NCI-H446 (cell line): ENCODE measurements at regions not wholly inside any gene's neighbourhood (a gene's known extent, or its start where the extent isn't known, plus 50 kb on each side); places are given as distances from the start of the nearest gene placed in this dataset.

Source experiments
- DNase-seq, 2 experiments: peaks; one replicate each; lab custom pipeline; 2025; lab: John Stamatoyannopoulos, UW

DNA sequence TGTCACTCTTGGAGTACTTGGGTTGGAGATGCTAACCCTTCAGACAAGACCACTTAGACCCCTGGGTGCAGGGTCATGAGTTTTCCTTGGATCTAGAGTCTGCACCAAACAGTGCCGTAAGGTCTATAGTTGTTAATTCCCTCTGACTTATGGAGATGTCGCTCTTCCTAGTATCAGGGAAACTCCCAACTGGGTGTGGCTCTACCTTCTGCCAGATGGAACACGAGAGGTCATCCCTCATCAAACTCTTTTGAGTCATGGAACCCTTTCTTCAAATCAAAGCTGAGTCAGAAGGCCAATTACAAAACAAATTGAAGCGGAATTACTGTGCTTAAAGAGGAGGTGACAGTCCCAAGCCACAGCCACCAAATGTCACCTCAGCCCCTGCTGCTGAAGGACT is 514.9 kb upstream of the PROK2 start:
- DNase-seq, result no peak

DNA sequence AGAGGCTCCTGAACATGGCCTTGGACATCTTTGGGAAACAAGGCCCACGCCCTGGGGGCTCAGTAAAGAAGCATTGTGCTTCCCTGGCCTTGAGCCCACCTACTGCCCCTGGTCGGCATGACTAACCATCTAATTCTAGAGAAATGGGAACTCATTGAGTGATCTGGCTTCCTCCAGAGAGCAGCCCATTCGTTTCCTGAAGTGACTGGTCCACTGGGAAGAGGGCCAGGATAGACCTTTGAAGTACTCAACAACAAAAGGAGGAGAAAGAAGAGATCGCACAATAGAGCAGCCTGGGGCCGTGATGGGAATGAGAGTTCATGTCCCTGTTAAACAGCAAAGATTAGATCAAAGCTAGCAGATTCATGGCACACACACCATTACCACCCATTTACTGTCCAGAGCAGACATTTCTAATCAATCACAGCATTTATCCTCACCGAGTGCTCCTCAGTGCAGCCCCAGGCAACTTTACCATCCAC is 514.4 kb upstream of the PROK2 start:
- DNase-seq, result no peak

- no peak for DNase-seq
Observed at GRCh38 chr3:72298201-72299152, 513.5 kb upstream of the PROK2 start.

GRCh38 chr3:72297481-72297880 is 512.5 kb upstream of the PROK2 start:
- no peak for DNase-seq

GRCh38 chr3:72296477-72297111 is 511.6 kb upstream of the PROK2 start:
- DNase-seq, result no peak

- DNase-seq, result no peak
Observed at GRCh38 chr3:72295962-72296450, 511.1 kb upstream of the PROK2 start.

DNA sequence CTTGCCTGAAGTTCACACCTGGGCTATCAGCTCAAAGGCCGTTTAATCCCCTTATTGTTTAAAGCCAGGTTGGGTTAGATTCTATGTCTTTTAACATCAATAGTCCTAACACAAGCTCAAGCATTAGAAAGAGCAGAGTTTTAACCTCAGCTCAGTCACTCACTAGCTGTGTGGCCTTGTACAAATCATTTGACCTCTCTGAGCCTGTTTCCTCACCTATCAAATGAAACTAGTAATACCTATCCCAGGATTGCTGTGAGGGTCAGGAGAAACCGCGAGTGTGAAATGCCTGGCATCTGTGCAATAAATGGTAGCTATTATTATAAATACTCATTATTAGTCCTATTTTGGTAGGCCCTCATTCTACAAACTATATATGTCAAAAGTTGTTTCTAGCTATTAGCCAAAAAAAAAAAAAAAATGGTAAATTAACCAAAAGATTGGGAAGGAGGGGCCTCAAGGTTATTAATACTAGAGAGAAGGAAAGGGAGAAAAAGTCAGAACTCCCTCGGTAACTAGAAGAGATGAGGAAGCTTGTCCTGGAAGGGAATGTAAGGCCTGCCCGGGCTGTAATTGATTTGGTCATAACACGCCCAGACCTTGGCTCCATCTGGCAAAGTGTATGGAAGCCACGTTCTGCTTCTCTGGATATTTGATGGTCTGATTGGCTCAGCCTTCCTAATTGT is 510.5 kb upstream of the PROK2 start:
- peak in 1 of 2 experiments; percentile 35 for DNase-seq

DNA sequence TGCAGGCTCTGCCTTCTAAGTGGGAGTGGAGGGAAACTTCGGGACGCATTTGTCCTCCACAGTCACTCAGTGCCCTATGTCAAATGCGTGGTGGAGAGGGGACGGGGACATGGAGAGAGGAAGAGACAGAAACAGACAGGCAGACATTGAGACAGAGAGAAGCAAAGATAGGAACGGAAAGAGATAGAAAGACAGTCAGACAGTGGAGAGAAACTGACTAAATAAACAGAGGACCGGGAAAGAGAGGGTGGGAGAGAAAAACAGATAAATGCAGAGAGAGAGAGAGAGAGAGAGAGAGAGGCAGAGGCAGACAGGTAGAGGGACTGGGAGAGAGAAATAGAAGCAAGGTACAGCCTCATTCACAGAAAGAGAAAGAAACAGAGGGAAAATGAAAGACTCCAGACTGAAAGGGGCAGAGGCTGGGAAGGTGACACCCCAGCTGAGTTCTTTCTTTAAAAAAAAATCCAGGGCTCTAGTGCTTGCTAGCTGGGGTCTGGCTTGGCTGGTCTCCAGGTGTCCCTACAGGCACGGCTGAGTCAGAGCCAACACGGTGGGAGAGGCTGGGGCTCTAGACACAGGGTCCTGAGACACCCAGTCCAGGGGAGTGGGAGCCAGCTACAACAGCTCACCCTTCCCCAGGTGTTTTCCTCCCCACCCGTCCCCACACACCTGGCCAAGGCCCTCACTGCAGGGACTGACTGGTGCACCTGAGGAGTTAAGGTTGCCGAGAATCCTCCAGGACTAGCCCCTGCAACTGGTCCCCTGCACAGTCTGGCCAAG is 506.1 kb upstream of the PROK2 start:
- no peak for DNase-seq

- no peak for DNase-seq
Observed at GRCh38 chr3:72289692-72290071, 504.7 kb upstream of the PROK2 start.

DNA sequence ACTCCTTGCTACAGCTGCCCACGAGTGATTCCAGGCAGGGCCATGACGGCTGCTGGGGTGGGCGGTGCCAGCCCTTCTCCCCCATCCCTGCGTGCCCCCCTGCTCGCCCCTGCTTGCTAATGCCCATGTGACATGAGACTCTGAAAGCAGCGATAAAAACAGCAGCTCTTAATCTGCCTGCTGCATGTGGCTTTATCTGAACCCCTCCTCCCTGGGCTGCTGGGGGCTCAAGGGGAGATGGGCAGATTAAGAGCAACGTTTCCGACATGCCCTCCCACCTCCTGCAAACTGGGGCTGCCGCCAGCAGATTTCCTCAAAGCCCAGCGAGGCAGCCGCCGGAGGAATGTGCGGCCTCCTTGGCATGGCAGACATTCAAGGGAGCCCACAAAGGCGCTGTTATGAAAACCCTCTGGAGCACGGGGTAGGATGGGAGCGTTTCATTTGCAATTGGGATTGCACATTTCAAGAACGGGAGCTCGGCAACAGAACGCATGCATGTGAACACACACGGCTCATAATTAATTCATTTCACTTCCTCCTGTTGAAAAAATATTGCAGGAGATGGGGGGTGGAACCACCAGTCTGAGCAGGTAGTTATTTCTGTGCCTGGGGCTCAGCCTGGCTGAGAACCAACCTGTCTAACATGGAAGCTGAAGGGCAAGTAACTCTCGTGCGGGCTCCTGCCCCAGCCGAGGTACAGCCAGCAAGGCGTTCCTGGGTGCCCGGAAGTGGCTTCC is 504.2 kb upstream of the PROK2 start:
- DNase-seq, result no peak

DNA sequence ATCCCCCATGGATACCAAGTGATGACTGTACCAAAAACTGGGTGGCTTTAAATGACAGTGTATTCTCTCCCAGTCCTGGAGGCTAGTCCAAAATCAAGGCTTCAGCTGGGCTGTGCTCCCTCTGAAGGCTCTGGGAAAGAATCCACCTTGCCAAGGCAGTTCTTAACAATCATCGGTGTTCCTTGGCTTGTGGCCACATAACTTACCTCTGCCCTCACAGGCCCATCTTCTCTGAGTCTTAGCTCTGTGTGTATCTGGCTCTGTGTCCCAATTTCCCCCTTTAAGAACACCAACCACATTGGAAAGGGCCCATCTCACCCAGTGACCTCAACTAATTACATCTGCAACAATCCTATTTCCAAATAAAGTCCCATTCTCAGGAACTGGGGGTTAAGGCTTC is 503.0 kb upstream of the PROK2 start:
- no peak for DNase-seq

- no peak for DNase-seq
Observed at GRCh38 chr3:72285502-72285901, 500.6 kb upstream of the PROK2 start.

DNA sequence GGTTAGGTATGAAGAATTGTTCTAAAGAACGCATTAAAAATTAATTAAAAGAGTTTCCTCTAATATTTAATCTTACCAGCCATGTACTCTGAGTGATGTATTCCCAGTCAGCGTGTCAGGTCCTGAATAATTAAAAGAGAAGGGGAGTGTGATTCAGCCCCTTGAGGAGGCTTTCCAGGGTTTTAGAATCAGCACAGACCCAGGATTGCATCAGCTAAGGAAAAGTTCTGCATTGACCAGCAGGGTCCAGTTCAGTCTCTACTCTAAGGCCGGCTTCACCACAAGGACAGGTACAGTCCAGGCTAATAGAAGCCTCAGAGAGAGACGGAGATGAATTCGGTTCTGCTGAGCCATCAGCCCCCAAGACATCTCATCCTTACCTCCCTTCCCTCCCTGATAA is 499.5 kb upstream of the PROK2 start:
- DNase-seq, result no peak

GRCh38 chr3:72282918-72283317 is 498.0 kb upstream of the PROK2 start:
- no peak for DNase-seq

GRCh38 chr3:72281551-72281950 is 496.6 kb upstream of the PROK2 start:
- DNase-seq, result no peak

DNA sequence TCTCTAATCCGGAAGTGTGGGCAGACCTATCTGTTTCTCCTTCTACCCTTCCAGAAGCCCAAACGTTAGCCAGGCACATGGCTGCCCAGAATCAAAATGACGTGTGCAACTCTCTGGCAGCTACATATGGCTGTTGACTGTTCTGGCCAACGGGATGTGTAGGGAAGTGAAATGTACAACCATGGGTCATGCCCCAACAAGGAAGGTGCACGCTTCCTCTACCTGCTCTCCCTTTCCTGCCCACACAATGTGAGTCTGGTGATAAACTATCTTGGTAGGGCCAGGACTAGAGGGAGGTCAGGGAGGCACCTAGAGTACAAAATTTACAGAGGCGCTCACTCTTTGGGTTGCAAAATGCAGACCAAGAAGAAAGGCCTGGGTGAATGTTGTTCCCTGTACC is 495.9 kb upstream of the PROK2 start:
- DNase-seq, result no peak

- DNase-seq, result no peak
Observed at GRCh38 chr3:72279631-72280041, 494.7 kb upstream of the PROK2 start.

GRCh38 chr3:72279068-72279604 is 494.2 kb upstream of the PROK2 start:
- no peak for DNase-seq

- DNase-seq, result no peak
Observed at GRCh38 chr3:72278349-72279067, 493.6 kb upstream of the PROK2 start.

DNA sequence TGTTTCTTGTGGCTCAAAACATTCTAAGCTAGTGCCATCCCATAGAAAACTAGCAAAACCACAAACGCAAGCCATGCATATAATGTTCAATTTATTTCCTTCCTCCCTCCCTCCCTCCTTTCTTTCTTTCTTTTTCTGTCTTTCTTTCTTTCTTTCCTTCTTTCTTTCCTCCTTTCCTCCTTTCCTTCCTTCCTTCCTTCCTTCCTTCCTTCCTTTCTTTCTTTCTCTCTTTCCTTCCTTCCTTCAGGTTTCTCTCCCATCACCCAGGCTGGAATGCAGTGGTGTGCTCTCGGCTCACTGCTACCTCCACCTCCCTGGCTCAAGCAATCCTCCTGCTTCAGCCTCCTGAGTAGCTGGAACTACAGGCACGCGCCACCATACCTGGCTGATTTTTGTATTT is 492.8 kb upstream of the PROK2 start:
- no peak for DNase-seq
